HG03175 (cell line): ENCODE measurements at regions not wholly inside any gene's neighbourhood (a gene's known extent, or its start where the extent isn't known, plus 50 kb on each side); places are given as distances from the start of the nearest gene placed in this dataset.
"Not testable (repeated sequence)": the region's sequence is repeated elsewhere in the genome, so short reads cannot be mapped to it uniquely, and the experiment has no call there.

Experiments
- ATAC-seq: cut with Tn5 transposase; IDR thresholded peaks from one replicate; pipeline ENCODE4 v1.9.1; 2021; ENCODE audit warnings: mild to moderate bottlenecking, moderate library complexity; ENCODE audit not compliant: unreplicated experiment

- ATAC-seq: not testable (repeated sequence)
Observed at GRCh38 chrX:123788193-123788592, 55.3 kb upstream of the THOC2 start.

- no peak for ATAC-seq
Observed at GRCh38 chrX:123788744-123789143, 55.9 kb upstream of the THOC2 start.

- no peak for ATAC-seq
Observed at GRCh38 chrX:123797543-123798447, 62.1 kb upstream of the XIAP start.

GRCh38 chrX:123798706-123799430 lies 61.0 kb upstream of the XIAP start:
- not testable (repeated sequence) for ATAC-seq

- no peak for ATAC-seq
Observed at GRCh38 chrX:123801901-123802300, 58.0 kb upstream of the XIAP start.

- peak; percentile 71 for ATAC-seq
Observed at GRCh38 chrX:123803331-123803983, 56.4 kb upstream of the XIAP start.

GRCh38 chrX:123803984-123804365 lies 55.9 kb upstream of the XIAP start:
- ATAC-seq: not testable (repeated sequence)

GRCh38 chrX:123807835-123808416 lies 51.9 kb upstream of the XIAP start:
- no peak for ATAC-seq

GRCh38 chrX:123809854-123810375 lies 49.9 kb upstream of the XIAP start:
- ATAC-seq: no peak
